ENCODE measurements at regions not wholly inside any gene's neighbourhood (a gene's known extent, or its start where the extent isn't known, plus 50 kb on each side); places are given as distances from the start of the nearest gene placed in this dataset.

GRCh38 chr5:130963798-130964197, 201.3 kb downstream of the HINT1 start:
- TF ChIP-seq KDM1A (IDR thresholded peaks at IDR 0.05; ENCODE audit: borderline replicate concordance, low read length) (no peak), ATF2 (IDR thresholded peaks at IDR 0.05; ENCODE audit: low read length) (no peak), SIN3A (conservative IDR thresholded peaks at IDR 0.05 in 1 of 2, IDR thresholded peaks at IDR 0.05 in 1 of 2; ENCODE audit: low read depth in 1 of 2, low read length in 2 of 2) (no peak), RBBP5 (IDR thresholded peaks at IDR 0.05; ENCODE audit: borderline replicate concordance, low read depth, low read length) (no peak), MAX (IDR thresholded peaks at IDR 0.05) (no peak), HDAC2 (IDR thresholded peaks at IDR 0.05; ENCODE audit: borderline replicate concordance in 1 of 2, low read depth in 2 of 2, low read length in 2 of 2) (no peak), SP4 (IDR thresholded peaks at IDR 0.05; ENCODE audit: low read length) (no peak), ZNF274 (IDR thresholded peaks at IDR 0.05; ENCODE audit: borderline replicate concordance, extremely low read depth, low read length) (no peak), NRF1 (IDR thresholded peaks at IDR 0.05; ENCODE audit: low read depth, low read length) (no peak), USF2 (IDR thresholded peaks at IDR 0.05; ENCODE audit: low read length) (no peak), YY1 (IDR thresholded peaks at IDR 0.05; ENCODE audit: low read depth, low read length) (no peak)
- H4K5ac ChIP-seq (ENCODE audit: insufficient read length, low read depth, low read length): no peak overlapping the region
- no peak overlapping the region for H2BK12ac ChIP-seq (ENCODE audit: low read depth, low read length)
- H2AK5ac ChIP-seq (ENCODE audit: low read depth, low read length): no peak overlapping the region
- no peak overlapping the region for H2BK5ac ChIP-seq (ENCODE audit: low read depth, low read length)
- no peak overlapping the region for H2BK20ac ChIP-seq (ENCODE audit: low read length)
- H3K56ac ChIP-seq (replicated peaks; ENCODE audit: insufficient read length, low read depth, low read length): no peak overlapping the region
- H4K20me1 ChIP-seq (replicated peaks in 1 of 2; ENCODE audit: control insufficient read depth in 1 of 2, insufficient read depth in 2 of 2, low read length in 2 of 2): no peaks in the 10 kb centered on the region
- H2BK15ac ChIP-seq (ENCODE audit: low read length): no peak overlapping the region
- no peak overlapping the region for H3K27ac ChIP-seq (ENCODE audit: low read depth, low read length)
- no peak overlapping the region for H3K4me2 ChIP-seq (ENCODE audit: insufficient read depth in 1 of 2, low read depth in 2 of 2, low read length in 2 of 2)
- no peak overlapping the region for H3K9ac ChIP-seq (replicated peaks in 1 of 4; ENCODE audit: extremely low read depth in 1 of 4, low read depth in 3 of 4, low read length in 3 of 4)
- H3K14ac ChIP-seq (ENCODE audit: insufficient read length): no peak overlapping the region
- H3K79me1 ChIP-seq (ENCODE audit: low read depth, low read length): no peaks in the 10 kb centered on the region
- no peak overlapping the region for H2BK120ac ChIP-seq (replicated peaks; ENCODE audit: low read depth, low read length)
- H3K23ac ChIP-seq (ENCODE audit: insufficient read length): no peak overlapping the region
- H3K4me1 ChIP-seq (replicated peaks in 1 of 4; ENCODE audit: control insufficient read depth in 3 of 4, insufficient read depth in 4 of 4, low read length in 3 of 4): no peaks in the 10 kb centered on the region
- H3K9me3 ChIP-seq (ENCODE audit: insufficient read depth in 2 of 2, low read depth in 1 of 2, low read length in 1 of 2): no peaks in the 10 kb centered on the region
- no peak overlapping the region for H3K4ac ChIP-seq (replicated peaks; ENCODE audit: insufficient read length, low read depth, low read length)
- ChIA-PET POLR2A (ENCODE audit: partially characterized antibody) (no interaction called here), CTCF (ENCODE audit: partially characterized antibody) (interaction anchor here (1.2 kb wide), 1 partner anchor 24 kb away, joined by 3 read pairs; no protein-coding TSS in a partner anchor)
- DNase-seq (ENCODE audit: low read depth in 1 of 2, low spot score in 2 of 2) (no peak), FAIRE-seq (no peak)
- 90% methylated on average over 1 of the region's 1 CpG; no CpG with 5 or more reads in 1 of the 2 experiments for WGBS, 2 experiments (ENCODE audit: extremely low coverage in 1 of 2, insufficient coverage in 1 of 2, insufficient read length in 1 of 2, insufficient replicate concordance in 2 of 2, low coverage in 1 of 2, low lambda C conversion rate in 2 of 2, missing lambda C conversion rate in 1 of 2)
- H4K91ac ChIP-seq (replicated peaks; ENCODE audit: insufficient read length, low read length): no peak overlapping the region
- no peaks in the 10 kb centered on the region for H3K36me3 ChIP-seq (ENCODE audit: control insufficient read depth in 2 of 4, insufficient read depth in 4 of 4, low read length in 3 of 4)
- no peak overlapping the region for H3K4me3 ChIP-seq (ENCODE audit: extremely low read depth in 1 of 4, insufficient read depth in 2 of 4, low read depth in 3 of 4, low read length in 4 of 4)
- no peak overlapping the region for H4K8ac ChIP-seq (ENCODE audit: extremely low read depth, insufficient read depth, low read length)
- H3K27me3 ChIP-seq (replicated peaks in 1 of 4; ENCODE audit: control insufficient read depth in 3 of 4, extremely low read depth in 1 of 4, insufficient read depth in 3 of 4, low read length in 3 of 4): no peaks in the 10 kb centered on the region
- no peak overlapping the region for H3K18ac ChIP-seq (ENCODE audit: extremely low read depth, low read length)
- H3K79me2 ChIP-seq (ENCODE audit: control insufficient read depth in 1 of 2, insufficient read depth in 2 of 2, low read length in 2 of 2): no peaks in the 10 kb centered on the region
- no peak overlapping the region for H2AFZ ChIP-seq (ENCODE audit: low read length)
- no peaks in the 10 kb centered on the region for H3K23me2 ChIP-seq (ENCODE audit: low read depth, low read length)

All from H1 (cell line).